Neural cell (in vitro differentiated cells): ENCODE measurements at regions not wholly inside any gene's neighbourhood (a gene's known extent, or its start where the extent isn't known, plus 50 kb on each side); places are given as distances from the start of the nearest gene placed in this dataset.

Experiments
- H2AFZ ChIP-seq: fragments of 200-600, 300-800 bp; sonication (generic), shearing (Covaris generic); 2 replicates; pipeline ENCODE4 v1.6.0; 2014; ENCODE audit warnings: low read depth, mild to moderate bottlenecking, antibody characterized with exemption, low read length, moderate library complexity
- H3F3A ChIP-seq: fragments of 200-600 bp; shearing (Covaris generic); 2 replicates; pipeline ENCODE4 v1.6.1; 2016; ENCODE audit warnings: mild to moderate bottlenecking, moderate library complexity, mixed read lengths, antibody characterized with exemption, low read length; ENCODE audit not compliant: insufficient read depth, poor library complexity, severe bottlenecking
- H3K27ac ChIP-seq: fragments of 200-600, 300-800 bp; sonication (generic), shearing (Covaris generic); 2 replicates; pipeline ENCODE4 v1.5.1; 2014; ENCODE audit warnings: mild to moderate bottlenecking, low read length, moderate library complexity
- H3K27me3 ChIP-seq: fragments of 300-800, 200-600 bp; sonication (generic), shearing (Covaris generic); 2 replicates; pipeline ENCODE4 v1.6.0; 2014; ENCODE audit warnings: mild to moderate bottlenecking, low read depth, low read length, moderate library complexity; ENCODE audit not compliant: insufficient read depth
- H3K36me3 ChIP-seq: fragments of 300-800, 200-600 bp; sonication (generic), shearing (Covaris generic); 2 replicates; pipeline ENCODE4 v1.5.1; 2014; ENCODE audit warnings: mild to moderate bottlenecking, antibody characterized with exemption, low read length, moderate library complexity; ENCODE audit not compliant: insufficient read depth
- H3K4me2 ChIP-seq: fragments of 300-800, 200-600 bp; sonication (generic), shearing (Covaris generic); 2 replicates; pipeline ENCODE4 v1.6.0; 2014; ENCODE audit warnings: mild to moderate bottlenecking, low read length
- H3K4me3 ChIP-seq: fragments of 300-800, 200-600 bp; sonication (generic), shearing (Covaris generic); 2 replicates; pipeline ENCODE4 v1.5.1; 2014; ENCODE audit warnings: mild to moderate bottlenecking, low read length, moderate library complexity
- H3K79me2 ChIP-seq: fragments of 200-600 bp; shearing (Covaris generic); replicated peaks from 2 replicates; pipeline ENCODE4 v1.6.0; 2014; ENCODE audit warnings: mild to moderate bottlenecking, low read length, moderate library complexity; ENCODE audit not compliant: insufficient read depth
- H3K9ac ChIP-seq: fragments of 300-800, 200-600 bp; sonication (generic), shearing (Covaris generic); 2 replicates; pipeline ENCODE4 v1.6.1; 2016; ENCODE audit warnings: mild to moderate bottlenecking, low read length, mixed read lengths
- H3K9me2 ChIP-seq: fragments of 200-600 bp; shearing (Covaris generic); 2 replicates; pipeline ENCODE4 v1.6.1; 2016; ENCODE audit warnings: mild to moderate bottlenecking, low read length, mixed read lengths; ENCODE audit not compliant: insufficient read depth
- H3K9me3 ChIP-seq: fragments of 200-600, 300-800 bp; sonication (generic), shearing (Covaris generic); 2 replicates; pipeline ENCODE4 v1.6.1; 2016; ENCODE audit warnings: mild to moderate bottlenecking, mixed run types, low read length, moderate library complexity, mixed read lengths
- H4K20me1 ChIP-seq: fragments of 200-600 bp; shearing (Covaris generic); 2 replicates; pipeline ENCODE4 v1.6.1; 2016; ENCODE audit warnings: mild to moderate bottlenecking, mixed run types; ENCODE audit not compliant: insufficient read depth
- CTCF ChIP-seq: fragments of 450-650 bp; IDR thresholded peaks from 2 replicates; pipeline ENCODE4 v1.5.1; 2014; ENCODE audit warnings: antibody characterized with exemption, mild to moderate bottlenecking, moderate library complexity; ENCODE audit not compliant: poor library complexity, severe bottlenecking
- EP300 ChIP-seq: fragments of 450-650 bp; conservative IDR thresholded peaks from 2 replicates; pipeline ENCODE4 v1.6.1; 2014; ENCODE audit warnings: antibody characterized with exemption, mild to moderate bottlenecking, moderate library complexity; ENCODE audit not compliant: poor library complexity, severe bottlenecking
- EZH2 ChIP-seq: fragments of 200-600, 300-800 bp; shearing (Covaris generic), sonication (generic); IDR thresholded peaks from 2 replicates; pipeline ENCODE4 v1.6.1; 2014; ENCODE audit warnings: antibody characterized with exemption, low read length, borderline replicate concordance, mild to moderate bottlenecking; ENCODE audit not compliant: insufficient read depth, poor library complexity, severe bottlenecking
- MXI1 ChIP-seq: fragments of 450-650 bp; conservative IDR thresholded peaks from 2 replicates; pipeline ENCODE4 v1.6.1; 2014; ENCODE audit warnings: antibody characterized with exemption, mild to moderate bottlenecking; ENCODE audit not compliant: poor library complexity, severe bottlenecking
- POLR2AphosphoS5 ChIP-seq: IDR thresholded peaks from 2 replicates; pipeline ENCODE4 v1.6.1; 2012
- RAD21 ChIP-seq: fragments of 450-650 bp; conservative IDR thresholded peaks from 2 replicates; pipeline ENCODE4 v1.6.1; 2014; ENCODE audit warnings: antibody characterized with exemption, mild to moderate bottlenecking, moderate library complexity
- REST ChIP-seq: IDR thresholded peaks from 2 replicates; pipeline ENCODE4 v1.6.1; 2012; ENCODE audit warnings: borderline replicate concordance
- SMC3 ChIP-seq: fragments of 450-650 bp; conservative IDR thresholded peaks from 2 replicates; pipeline ENCODE4 v1.6.1; 2014; ENCODE audit warnings: antibody characterized with exemption, mild to moderate bottlenecking, moderate library complexity; ENCODE audit not compliant: poor library complexity
- TAF1 ChIP-seq: IDR thresholded peaks from 2 replicates; pipeline ENCODE4 v1.6.1; 2012; ENCODE audit warnings: low read depth

GRCh38 chr16:65532258-65532657 lies 410.4 kb upstream of the CDH11 start:
- no peaks in the 10 kb centered on the region for H3K9me2 ChIP-seq
- H3K27ac ChIP-seq, result no peak overlapping the region
- H3K9me3 ChIP-seq, result no peaks in the 10 kb centered on the region
- H4K20me1 ChIP-seq, result no peaks in the 10 kb centered on the region
- H3K79me2 ChIP-seq, result no peaks in the 10 kb centered on the region
- no peaks in the 10 kb centered on the region for H3K27me3 ChIP-seq
- no peak overlapping the region for H3K4me3 ChIP-seq
- H3K9ac ChIP-seq, result no peak overlapping the region
- H3K4me2 ChIP-seq, result no peak overlapping the region
- no peak overlapping the region for H2AFZ ChIP-seq
- no peaks in the 10 kb centered on the region for H3F3A ChIP-seq
- no peaks in the 10 kb centered on the region for H3K36me3 ChIP-seq
- TF ChIP-seq SMC3, result no peak
- no peak for TF ChIP-seq POLR2AphosphoS5
- TF ChIP-seq EZH2, result no peak
- TF ChIP-seq EP300, result no peak
- TF ChIP-seq CTCF, result no peak
- no peak for TF ChIP-seq REST
- TF ChIP-seq TAF1, result no peak
- no peak for TF ChIP-seq MXI1
- TF ChIP-seq RAD21, result no peak

- no peaks in the 10 kb centered on the region for H3K9me2 ChIP-seq
- no peak overlapping the region for H3K4me3 ChIP-seq
- TF ChIP-seq MXI1 (no peak), POLR2AphosphoS5 (no peak), REST (no peak), TAF1 (no peak)
- H2AFZ ChIP-seq, result no peak overlapping the region
- H3K79me2 ChIP-seq, result no peaks in the 10 kb centered on the region
- H4K20me1 ChIP-seq, result no peaks in the 10 kb centered on the region
- H3K9ac ChIP-seq, result no peak overlapping the region
- H3K4me2 ChIP-seq, result no peak overlapping the region
- H3K27ac ChIP-seq, result no peak overlapping the region
- H3K9me3 ChIP-seq, result no peaks in the 10 kb centered on the region
- H3K36me3 ChIP-seq, result no peaks in the 10 kb centered on the region
- no peaks in the 10 kb centered on the region for H3K27me3 ChIP-seq
- no peaks in the 10 kb centered on the region for H3F3A ChIP-seq
These were observed 409.6 kb upstream of the CDH11 start for GRCh38 chr16:65531475-65531874.
